OCI-LY7 (cell line): ENCODE measurements at regions not wholly inside any gene's neighbourhood (a gene's known extent, or its start where the extent isn't known, plus 50 kb on each side); places are given as distances from the start of the nearest gene placed in this dataset.

Experiments
- BruUV-seq: library from RNA; stranded (reverse); fragments of 400-500 nt; replicated peaks from 2 replicates; lab custom pipeline; 2021; lab: Mats Ljungman, UMichigan
- CTCF ChIA-PET: fragments of 300-600 bp; sonication (Branson Sonifier 250); formaldehyde crosslinking; loops from one replicate; lab custom pipeline; 2022; ENCODE audit warnings: antibody characterized with exemption; ENCODE audit not compliant: unreplicated experiment; lab: Charles Lee
- POLR2A ChIA-PET: fragments of 300-600 bp; sonication (Branson Sonifier 250); formaldehyde crosslinking; loops from one replicate; lab custom pipeline; 2022; ENCODE audit warnings: antibody characterized with exemption; lab: Charles Lee
- DNase-seq: peaks from one replicate; pipeline ENCODE4 v3.0.0-alpha.2; 2015; ENCODE audit warnings: low spot score
- H2AFZ ChIP-seq: fragments of 200-600 bp; sonication (generic), shearing (Covaris generic); 2 replicates; pipeline ENCODE4 v1.6.1; 2014; ENCODE audit warnings: mild to moderate bottlenecking, antibody characterized with exemption, low read length, moderate library complexity
- H3K27ac ChIP-seq: fragments of 200-600 bp; sonication (generic); 2 replicates; pipeline ENCODE4 v1.5.1; 2014; ENCODE audit warnings: mixed run types, low read depth, mild to moderate bottlenecking, moderate library complexity, low read length, inconsistent platforms; ENCODE audit not compliant: poor library complexity, severe bottlenecking
- H3K36me3 ChIP-seq: fragments of 200-600 bp; sonication (generic); 2 replicates; pipeline ENCODE4 v1.6.1; 2014; ENCODE audit warnings: mild to moderate bottlenecking, antibody characterized with exemption, low read length, moderate library complexity, mixed read lengths; ENCODE audit not compliant: insufficient read depth
- H3K4me1 ChIP-seq: fragments of 200-600 bp; sonication (generic); 2 replicates; pipeline ENCODE4 v1.5.1; 2014; ENCODE audit warnings: mild to moderate bottlenecking, low read length; ENCODE audit not compliant: insufficient read depth, poor library complexity, severe bottlenecking
- H3K4me2 ChIP-seq: fragments of 200-600 bp; sonication (generic); 2 replicates; pipeline ENCODE4 v1.6.1; 2014; ENCODE audit warnings: mild to moderate bottlenecking, low read length
- H3K4me3 ChIP-seq: fragments of 200-600 bp; sonication (generic); 2 replicates; pipeline ENCODE4 v1.5.1; 2014; ENCODE audit warnings: mild to moderate bottlenecking, low read depth, low read length; ENCODE audit not compliant: poor library complexity, severe bottlenecking
- H3K79me2 ChIP-seq: fragments of 200-600 bp; sonication (generic); 2 replicates; pipeline ENCODE4 v1.6.1; 2016; ENCODE audit warnings: low read depth, mild to moderate bottlenecking, low read length, moderate library complexity, mixed read lengths; ENCODE audit not compliant: insufficient read depth
- H3K9me2 ChIP-seq: fragments of 200-600 bp; sonication (generic); 2 replicates; pipeline ENCODE4 v1.6.1; 2016; ENCODE audit warnings: mild to moderate bottlenecking, low read length, mixed read lengths; ENCODE audit not compliant: insufficient read depth
- H3K9me3 ChIP-seq: fragments of 200-600 bp; sonication (generic); 2 replicates; pipeline ENCODE4 v1.6.1; 2014; ENCODE audit warnings: mild to moderate bottlenecking, mixed run types, low read length, mixed read lengths
- H4K20me1 ChIP-seq: fragments of 200-600 bp; sonication (generic); 2 replicates; pipeline ENCODE4 v1.6.1; 2014; ENCODE audit warnings: mild to moderate bottlenecking, antibody characterized with exemption, low read length, moderate library complexity, mixed read lengths; ENCODE audit not compliant: insufficient read depth
- EZH2phosphoT487 ChIP-seq: fragments of 200-600 bp; sonication (generic); IDR thresholded peaks from 2 replicates; pipeline ENCODE4 v1.6.1; 2018; ENCODE audit warnings: low read depth, borderline replicate concordance, mild to moderate bottlenecking, mixed run types, antibody characterized with exemption, low read length, moderate library complexity, mixed read lengths
- intact Hi-C: fragments of 100-400 bp; cut with micrococcal nuclease; formaldehyde crosslinking; loops from one replicate; pipeline ENCODE4 v1.10.0; 2022; ENCODE audit not compliant: unreplicated experiment
- TF ChIP-seq, protein P1 (sequence below): fragments of 200-600 bp; sonication (generic); conservative IDR thresholded peaks from 2 replicates; pipeline ENCODE4 v1.5.1; 2014; ENCODE audit warnings: mild to moderate bottlenecking, antibody characterized with exemption, low read length, moderate library complexity, mixed read lengths

DNA sequence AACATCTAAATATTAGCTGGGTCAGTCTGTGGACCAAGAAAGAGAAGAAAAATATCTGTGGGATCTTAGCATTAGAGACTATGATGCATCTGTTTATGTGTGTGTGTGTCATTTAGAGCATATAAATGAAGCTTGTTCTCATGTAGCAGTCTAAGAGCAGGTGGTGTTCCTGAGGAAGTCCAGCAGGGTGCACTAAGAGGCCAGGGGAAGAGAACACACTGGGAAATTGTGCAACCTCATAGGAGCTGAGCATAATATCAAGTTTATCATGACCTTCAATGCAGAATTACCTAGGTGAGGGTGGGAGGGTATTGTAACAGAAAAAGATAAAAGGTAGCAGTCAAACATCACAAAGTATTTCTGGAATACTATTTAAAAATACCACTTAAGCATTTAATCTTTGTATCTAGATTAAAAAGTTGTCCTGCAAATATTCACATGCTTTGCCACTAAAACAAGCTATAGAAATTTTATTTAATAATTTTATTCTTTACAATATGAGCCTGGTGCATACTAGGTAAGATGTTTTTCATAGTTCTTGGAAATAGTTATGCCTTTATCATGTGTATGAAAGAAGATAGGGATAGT is 80.5 kb downstream of the SMPDL3A start:
- POLR2A ChIA-PET: no interaction called here

DNA sequence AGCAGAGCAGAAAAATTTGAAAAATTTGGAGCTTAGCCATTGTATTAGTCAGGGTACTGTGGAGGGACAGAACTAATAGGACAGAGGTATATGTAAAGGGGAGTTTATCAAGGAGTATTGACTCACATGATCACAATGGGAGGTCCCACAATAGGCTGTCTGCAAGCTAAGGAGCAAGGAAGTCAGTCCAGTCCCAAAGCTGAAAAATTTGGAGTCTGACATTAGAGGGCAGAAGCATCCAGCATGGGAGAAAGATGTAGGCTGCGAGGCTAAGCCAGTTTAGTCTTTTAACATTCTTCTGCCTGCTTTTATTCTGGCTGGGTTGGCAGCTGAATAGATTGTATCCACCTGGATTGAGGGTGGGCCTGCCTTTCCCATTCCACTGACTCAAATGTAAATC is 82.0 kb downstream of the SMPDL3A start:
- Histone ChIP-seq H3K9me3 (no peaks in the 10 kb centered on the region), H4K20me1 (no peaks in the 10 kb centered on the region), H2AFZ (no peak overlapping the region), H3K79me2 (no peaks in the 10 kb centered on the region), H3K9me2 (no peaks in the 10 kb centered on the region), H3K36me3 (no peaks in the 10 kb centered on the region), H3K4me3 (no peak overlapping the region), H3K27ac (no peak overlapping the region), H3K4me2 (no peak overlapping the region), H3K4me1 (no peaks in the 10 kb centered on the region)
- intact Hi-C loops: no loop called here
- CTCF ChIA-PET: no interaction called here
- TF ChIP-seq, protein P1, sequence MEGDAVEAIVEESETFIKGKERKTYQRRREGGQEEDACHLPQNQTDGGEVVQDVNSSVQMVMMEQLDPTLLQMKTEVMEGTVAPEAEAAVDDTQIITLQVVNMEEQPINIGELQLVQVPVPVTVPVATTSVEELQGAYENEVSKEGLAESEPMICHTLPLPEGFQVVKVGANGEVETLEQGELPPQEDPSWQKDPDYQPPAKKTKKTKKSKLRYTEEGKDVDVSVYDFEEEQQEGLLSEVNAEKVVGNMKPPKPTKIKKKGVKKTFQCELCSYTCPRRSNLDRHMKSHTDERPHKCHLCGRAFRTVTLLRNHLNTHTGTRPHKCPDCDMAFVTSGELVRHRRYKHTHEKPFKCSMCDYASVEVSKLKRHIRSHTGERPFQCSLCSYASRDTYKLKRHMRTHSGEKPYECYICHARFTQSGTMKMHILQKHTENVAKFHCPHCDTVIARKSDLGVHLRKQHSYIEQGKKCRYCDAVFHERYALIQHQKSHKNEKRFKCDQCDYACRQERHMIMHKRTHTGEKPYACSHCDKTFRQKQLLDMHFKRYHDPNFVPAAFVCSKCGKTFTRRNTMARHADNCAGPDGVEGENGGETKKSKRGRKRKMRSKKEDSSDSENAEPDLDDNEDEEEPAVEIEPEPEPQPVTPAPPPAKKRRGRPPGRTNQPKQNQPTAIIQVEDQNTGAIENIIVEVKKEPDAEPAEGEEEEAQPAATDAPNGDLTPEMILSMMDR: no peak
- no peak for TF ChIP-seq EZH2phosphoT487
- DNase-seq: no peak
- POLR2A ChIA-PET: interaction anchor here (0.7 kb wide), 1 partner anchor 11 kb away, joined by 3 read pairs; no protein-coding TSS in a partner anchor
- BruUV-seq: no TSS peak

More for the DNA sequence above, 80.5 kb downstream of the SMPDL3A start:
- Histone ChIP-seq H3K9me3 (no peaks in the 10 kb centered on the region), H3K4me1 (no peaks in the 10 kb centered on the region), H3K4me2 (no peak overlapping the region), H3K36me3 (no peaks in the 10 kb centered on the region), H2AFZ (no peak overlapping the region), H3K27ac (no peak overlapping the region), H3K4me3 (no peak overlapping the region), H4K20me1 (no peaks in the 10 kb centered on the region), H3K9me2 (no peaks in the 10 kb centered on the region), H3K79me2 (no peaks in the 10 kb centered on the region)
- BruUV-seq: no TSS peak
- CTCF ChIA-PET: no interaction called here
- intact Hi-C loops: no loop called here
- peak; percentile 9 for DNase-seq
- TF ChIP-seq, protein P1: peak; percentile 61
- TF ChIP-seq EZH2phosphoT487: no peak

DNA sequence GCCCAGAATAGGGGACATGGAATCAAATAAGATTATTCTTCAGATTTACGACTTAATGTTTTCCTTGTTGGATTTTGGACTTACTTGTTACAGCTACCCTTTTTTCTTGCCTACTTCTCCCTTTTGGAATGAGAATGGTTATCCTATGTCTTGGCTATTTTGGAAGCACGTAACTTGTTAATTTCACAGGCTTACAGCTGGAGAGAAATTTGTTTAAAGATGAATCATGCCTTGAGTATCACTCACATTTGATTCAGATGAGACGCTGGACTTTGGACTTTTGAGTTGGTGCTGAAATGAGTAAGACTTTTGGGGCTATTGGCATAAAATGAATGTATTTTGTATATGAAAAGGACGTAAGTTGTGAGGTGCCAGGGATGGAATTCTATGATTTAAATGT is 83.3 kb downstream of the SMPDL3A start:
- DNase-seq: no peak
- H3K27ac ChIP-seq: no peak overlapping the region

More for the DNA sequence above, 83.3 kb downstream of the SMPDL3A start:
- Histone ChIP-seq H4K20me1 (no peaks in the 10 kb centered on the region), H2AFZ (no peak overlapping the region), H3K9me2 (no peaks in the 10 kb centered on the region), H3K79me2 (no peaks in the 10 kb centered on the region), H3K9me3 (no peaks in the 10 kb centered on the region), H3K4me3 (no peak overlapping the region), H3K4me1 (no peaks in the 10 kb centered on the region), H3K4me2 (no peak overlapping the region), H3K36me3 (no peaks in the 10 kb centered on the region)
- BruUV-seq: no TSS peak
- no peak for TF ChIP-seq EZH2phosphoT487
- TF ChIP-seq, protein P1: no peak
- POLR2A ChIA-PET: no interaction called here
- intact Hi-C loops: no loop called here
- CTCF ChIA-PET: no interaction called here
